Mononuclear cell (primary cell): ENCODE measurements at regions not wholly inside any gene's neighbourhood (a gene's known extent, or its start where the extent isn't known, plus 50 kb on each side); places are given as distances from the start of the nearest gene placed in this dataset.

Experiments used
- H3K27me3 ChIP-seq: 2 replicates; pipeline ENCODE4 v1.6.0; 2011; ENCODE audit warnings: low read length, control low read depth; ENCODE audit not compliant: insufficient read depth
- H3K4me1 ChIP-seq: 2 replicates; pipeline ENCODE4 v1.5.1; 2011; ENCODE audit warnings: mild to moderate bottlenecking, low read length, control low read depth; ENCODE audit not compliant: insufficient read depth
- H3K4me3 ChIP-seq: 2 replicates; pipeline ENCODE4 v1.5.1; 2011; ENCODE audit warnings: mild to moderate bottlenecking, low read length, moderate library complexity
- H3K9me3 ChIP-seq: 2 replicates; pipeline ENCODE4 v1.5.1; 2011; ENCODE audit warnings: low read depth, mild to moderate bottlenecking, control low read depth, low read length

GRCh38 chr6:26214803-26215584 lies 127.8 kb downstream of the HFE start:
- H3K27me3 ChIP-seq = no peaks in the 10 kb centered on the region
- H3K4me1 ChIP-seq = peaks cover 30% of the 10 kb centered on the region
- no peaks in the 10 kb centered on the region for H3K9me3 ChIP-seq
- H3K4me3 ChIP-seq = peak overlapping the region; percentile 66

DNA sequence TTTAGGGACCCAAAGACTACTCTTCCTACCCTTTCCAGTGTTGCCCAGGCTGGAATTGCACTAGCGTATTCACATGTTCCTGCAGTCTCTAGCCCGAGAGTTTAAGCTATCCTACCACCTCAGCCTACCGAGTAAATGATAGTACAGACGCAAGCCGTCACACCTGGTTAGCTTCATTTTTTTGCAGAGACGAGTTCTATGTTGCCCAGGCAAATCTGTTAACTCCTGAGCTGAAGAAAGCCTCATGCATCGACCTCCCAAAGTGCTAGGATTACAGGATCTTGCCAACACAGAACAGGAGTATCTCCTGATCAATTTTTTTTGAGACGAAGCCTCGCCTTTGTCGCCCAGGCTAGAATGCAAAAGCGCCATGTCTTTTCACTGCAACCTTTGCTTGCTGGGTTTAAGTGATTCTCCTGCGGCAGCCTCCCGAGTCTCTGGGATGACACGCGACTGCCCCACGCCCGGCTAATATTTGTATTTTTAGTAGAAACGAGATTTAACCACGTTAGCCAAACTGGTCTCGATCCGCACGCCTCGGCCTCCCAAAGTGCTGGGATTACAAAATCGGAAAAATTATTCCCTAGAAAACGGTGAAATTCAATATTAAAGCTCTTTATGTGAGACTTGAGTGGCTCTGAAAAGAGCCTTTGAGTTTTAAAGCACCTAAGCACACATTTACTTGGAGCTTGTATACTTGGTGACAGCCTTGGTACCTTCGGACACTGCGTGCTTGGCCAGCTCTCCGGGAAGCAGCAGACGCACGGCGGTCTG lies 128.5 kb downstream of the HFE start:
- Histone ChIP-seq H3K4me1 (peaks cover 32% of the 10 kb centered on the region), H3K27me3 (no peaks in the 10 kb centered on the region), H3K4me3 (peak overlapping the region; percentile 66), H3K9me3 (no peaks in the 10 kb centered on the region)

- no peaks in the 10 kb centered on the region for H3K27me3 ChIP-seq
- no peaks in the 10 kb centered on the region for H3K9me3 ChIP-seq
- peaks cover 32% of the 10 kb centered on the region for H3K4me1 ChIP-seq
- H3K4me3 ChIP-seq = peak overlapping the region; percentile 66
These were observed 129.2 kb downstream of the HFE start for GRCh38 chr6:26216359-26216885.

DNA sequence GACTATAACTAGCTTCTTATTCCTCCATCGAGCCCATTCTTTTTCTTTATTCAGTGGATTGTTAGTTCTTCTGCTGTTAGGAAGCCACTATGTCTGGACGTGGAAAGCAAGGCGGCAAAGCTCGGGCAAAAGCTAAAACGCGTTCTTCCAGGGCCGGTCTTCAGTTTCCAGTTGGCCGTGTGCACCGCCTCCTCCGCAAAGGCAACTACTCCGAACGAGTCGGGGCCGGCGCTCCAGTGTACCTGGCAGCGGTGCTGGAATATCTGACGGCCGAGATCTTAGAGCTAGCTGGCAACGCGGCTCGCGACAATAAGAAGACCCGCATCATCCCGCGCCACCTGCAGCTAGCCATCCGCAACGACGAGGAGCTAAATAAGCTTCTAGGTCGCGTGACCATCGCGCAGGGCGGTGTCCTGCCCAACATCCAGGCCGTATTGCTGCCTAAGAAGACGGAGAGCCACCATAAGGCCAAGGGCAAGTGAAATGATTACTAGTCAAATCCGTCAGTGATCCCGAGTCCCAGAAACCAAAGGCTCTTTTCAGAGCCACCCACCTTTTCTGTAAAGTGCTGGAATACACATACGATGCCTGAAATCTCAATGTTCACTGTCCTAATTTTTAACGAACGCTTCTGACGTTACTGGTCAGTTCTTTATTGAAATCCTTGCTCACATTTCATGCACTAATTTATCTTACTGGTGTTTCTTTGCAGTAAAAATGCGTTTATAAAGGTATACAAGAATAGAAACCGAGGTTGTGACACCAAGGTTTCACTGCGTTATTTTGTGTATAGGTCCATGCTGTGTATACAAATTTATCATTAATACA lies 129.9 kb downstream of the HFE start:
- H3K4me1 ChIP-seq = peaks cover 32% of the 10 kb centered on the region
- H3K27me3 ChIP-seq = no peaks in the 10 kb centered on the region
- no peaks in the 10 kb centered on the region for H3K9me3 ChIP-seq
- H3K4me3 ChIP-seq = peak overlapping the region; percentile 66

DNA sequence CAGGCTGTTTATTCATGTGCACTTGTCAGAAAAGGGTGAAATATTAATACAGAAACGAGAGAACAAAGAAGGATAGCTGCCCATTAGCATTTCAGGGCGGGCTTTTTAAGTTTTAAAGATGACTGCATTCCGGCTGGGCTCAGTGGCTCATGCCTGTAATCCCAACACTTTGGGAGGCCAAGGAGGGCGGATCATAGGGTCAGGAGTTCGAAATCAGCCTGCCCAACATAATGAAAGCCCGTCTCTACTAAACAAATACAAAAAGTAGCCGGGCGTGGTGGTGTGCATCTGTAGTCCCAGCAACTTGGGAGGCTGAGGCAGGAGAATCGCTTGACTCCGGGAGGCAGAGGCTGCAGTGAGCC lies 130.5 kb downstream of the HFE start:
- Histone ChIP-seq H3K4me3 (peak overlapping the region; percentile 66), H3K4me1 (peaks cover 35% of the 10 kb centered on the region), H3K27me3 (no peaks in the 10 kb centered on the region), H3K9me3 (no peaks in the 10 kb centered on the region)

- Histone ChIP-seq H3K27me3 (no peaks in the 10 kb centered on the region), H3K4me3 (no peak overlapping the region), H3K4me1 (peaks cover 43% of the 10 kb centered on the region), H3K9me3 (no peaks in the 10 kb centered on the region)
These were observed 131.6 kb downstream of the HFE start for GRCh38 chr6:26218824-26219223.

DNA sequence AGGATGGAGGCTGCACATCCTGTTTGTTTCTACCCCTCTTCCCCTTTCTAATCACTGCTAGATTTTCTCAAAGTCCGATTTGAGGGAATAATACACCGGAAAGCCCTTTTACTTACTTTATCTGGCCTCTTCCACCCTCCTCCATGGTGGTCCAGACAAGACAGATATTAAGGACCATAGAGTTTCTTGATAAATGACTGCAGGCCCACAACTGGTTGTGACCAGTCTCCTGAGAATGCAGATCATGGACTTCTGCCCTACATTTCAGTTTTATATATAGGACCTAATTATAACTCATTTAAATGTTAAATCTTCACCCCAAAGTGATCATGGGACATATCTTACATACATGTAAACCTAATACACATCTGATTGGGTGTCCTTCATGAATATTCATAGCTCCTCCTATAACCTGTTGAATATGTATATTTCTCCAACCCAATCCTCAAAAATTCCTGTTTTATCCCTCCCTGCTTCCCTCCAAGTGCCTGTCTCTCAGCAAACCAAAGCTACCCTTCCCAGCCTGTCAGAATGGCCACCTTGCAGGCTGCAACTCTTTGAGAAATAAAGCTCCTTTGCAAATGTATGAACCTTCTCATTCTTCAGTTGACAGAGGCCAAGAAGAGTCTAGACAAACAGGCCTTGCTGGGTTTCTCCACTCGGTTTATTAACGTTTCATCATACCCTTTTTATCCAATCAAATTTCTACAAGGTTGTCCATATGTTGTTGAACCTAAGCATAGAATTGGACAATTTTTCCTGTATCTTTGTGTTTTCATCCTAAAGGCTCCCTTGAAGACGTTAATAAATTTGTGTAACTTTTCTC lies 133.1 kb downstream of the HFE start:
- H3K4me3 ChIP-seq = no peak overlapping the region
- H3K4me1 ChIP-seq = peaks cover 45% of the 10 kb centered on the region
- no peaks in the 10 kb centered on the region for H3K9me3 ChIP-seq
- no peaks in the 10 kb centered on the region for H3K27me3 ChIP-seq

DNA sequence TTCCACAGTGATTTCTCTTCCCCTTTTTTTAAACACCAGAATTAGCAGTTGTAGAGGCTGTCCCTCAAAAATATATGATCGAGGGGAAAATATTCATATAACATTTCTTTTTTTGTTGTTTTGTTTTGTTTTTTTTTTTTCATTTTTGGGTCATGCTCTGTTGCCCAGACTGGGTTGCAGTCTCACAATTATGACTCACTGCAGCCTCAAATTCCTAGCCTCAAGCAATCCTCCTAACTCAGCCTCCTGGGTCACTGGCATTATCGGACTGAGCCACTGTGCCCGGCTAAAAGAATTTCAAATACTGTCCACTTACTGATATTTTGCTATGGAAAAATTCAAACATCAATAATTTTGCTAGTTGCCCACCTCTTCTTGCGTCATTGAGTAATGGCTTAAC lies 134.0 kb downstream of the HFE start:
- H3K9me3 ChIP-seq = no peaks in the 10 kb centered on the region
- no peak overlapping the region for H3K4me3 ChIP-seq

DNA sequence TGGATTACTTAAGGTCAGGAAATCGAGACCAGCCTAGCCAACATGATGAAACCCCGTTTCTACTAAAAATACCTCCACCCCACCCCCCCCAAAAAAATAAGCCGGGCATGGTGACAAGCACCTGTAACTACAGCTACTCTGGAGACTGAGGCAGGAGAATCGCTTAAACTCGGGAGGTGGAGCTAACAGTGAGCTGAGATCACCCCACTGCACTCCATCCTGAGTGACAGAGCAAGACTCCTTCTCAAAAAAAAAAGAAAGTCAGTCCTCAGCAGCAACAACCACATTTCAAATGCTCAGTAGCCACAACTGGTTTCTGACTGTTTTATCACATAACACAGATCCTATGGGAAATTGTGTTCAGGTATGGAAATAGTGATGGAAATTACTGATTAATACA lies 135.3 kb downstream of the HFE start:
- Histone ChIP-seq H3K4me3 (no peak overlapping the region), H3K9me3 (no peaks in the 10 kb centered on the region)

More for the DNA sequence above, 134.0 kb downstream of the HFE start:
- Histone ChIP-seq H3K27me3 (no peaks in the 10 kb centered on the region), H3K4me1 (peaks cover 37% of the 10 kb centered on the region)

GRCh38 chr6:26223228-26223627 lies 136.0 kb downstream of the HFE start:
- peaks cover 26% of the 10 kb centered on the region for H3K4me1 ChIP-seq
- H3K4me3 ChIP-seq = peak overlapping the region; percentile 83
- H3K9me3 ChIP-seq = no peaks in the 10 kb centered on the region
- H3K27me3 ChIP-seq = no peaks in the 10 kb centered on the region

More for the DNA sequence above, 135.3 kb downstream of the HFE start:
- no peaks in the 10 kb centered on the region for H3K27me3 ChIP-seq
- H3K4me1 ChIP-seq = peaks cover 32% of the 10 kb centered on the region

DNA sequence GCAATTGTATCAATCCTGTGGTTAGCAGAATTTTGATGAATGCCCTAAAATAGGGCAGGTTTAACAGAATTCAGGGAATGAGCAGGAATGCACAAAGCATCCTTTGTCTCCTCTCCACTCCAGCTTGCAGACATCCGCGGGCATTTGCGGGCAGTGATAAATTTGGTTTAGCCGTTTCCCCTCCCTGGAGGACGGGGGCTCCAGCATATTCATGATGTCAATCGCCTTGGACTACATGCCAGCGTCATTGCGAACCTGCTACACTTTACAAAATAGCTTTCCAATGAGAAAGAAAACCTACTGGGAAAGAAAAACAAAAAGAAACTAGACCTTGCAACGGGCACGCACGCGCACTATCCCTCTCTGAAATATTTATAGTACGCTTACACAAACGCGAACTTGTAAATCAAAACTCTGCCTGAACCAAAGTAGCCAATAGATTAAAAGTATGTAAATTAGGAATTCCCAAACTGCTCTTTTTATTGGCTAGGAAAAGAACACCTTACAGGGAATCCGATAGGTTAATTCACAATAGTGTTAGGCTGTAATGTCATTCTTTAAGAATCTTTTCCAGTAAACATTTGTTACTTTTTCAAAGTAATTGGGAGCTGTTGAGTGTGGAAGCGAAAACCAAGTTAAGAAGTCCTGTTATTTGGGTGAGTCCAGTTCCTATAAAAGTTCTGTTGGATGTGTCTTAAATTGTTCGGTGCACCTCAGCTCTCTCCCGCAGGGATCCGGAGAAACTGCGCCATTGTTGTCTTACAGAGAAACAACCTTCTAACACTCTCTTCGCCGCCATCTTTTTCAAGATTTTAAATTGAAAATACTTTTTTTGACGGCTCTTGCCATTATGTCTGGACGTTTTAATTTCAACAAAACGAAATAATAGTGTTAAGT lies 136.7 kb downstream of the HFE start:
- no peaks in the 10 kb centered on the region for H3K27me3 ChIP-seq
- no peaks in the 10 kb centered on the region for H3K9me3 ChIP-seq
- H3K4me1 ChIP-seq = peaks cover 24% of the 10 kb centered on the region
- peak overlapping the region; percentile 83 for H3K4me3 ChIP-seq

DNA sequence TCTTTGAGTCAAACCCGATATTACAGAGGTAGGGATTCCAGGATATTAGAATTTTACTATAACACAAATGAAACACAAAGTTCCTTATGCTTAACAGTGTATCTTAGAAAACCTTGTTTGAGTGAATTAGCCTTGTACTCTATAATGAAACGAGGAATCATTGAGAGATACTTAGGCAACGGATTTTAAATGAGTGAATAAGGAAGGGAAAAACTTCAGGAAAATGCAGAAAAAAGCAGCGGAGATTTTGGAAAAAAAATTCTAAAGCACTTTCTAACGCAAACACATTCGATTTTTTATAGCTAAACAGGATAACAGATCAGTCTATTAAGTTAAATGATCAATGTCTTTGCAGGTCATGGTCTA lies 137.3 kb downstream of the HFE start:
- H3K4me1 ChIP-seq = peaks cover 24% of the 10 kb centered on the region
- no peaks in the 10 kb centered on the region for H3K9me3 ChIP-seq
- peak overlapping the region; percentile 83 for H3K4me3 ChIP-seq
- H3K27me3 ChIP-seq = no peaks in the 10 kb centered on the region

GRCh38 chr6:26224940-26225847 lies 138.0 kb downstream of the HFE start:
- Histone ChIP-seq H3K4me3 (no peak overlapping the region), H3K4me1 (peaks cover 21% of the 10 kb centered on the region), H3K27me3 (no peaks in the 10 kb centered on the region), H3K9me3 (no peaks in the 10 kb centered on the region)
